ENCODE measurements at regions not wholly inside any gene's neighbourhood (a gene's known extent, or its start where the extent isn't known, plus 50 kb on each side); places are given as distances from the start of the nearest gene placed in this dataset.
"Not testable (repeated sequence)": the region's sequence is repeated elsewhere in the genome, so short reads cannot be mapped to it uniquely, and the experiment has no call there.

- Histone ChIP-seq H3K36me3 (ENCODE audit: control insufficient read depth, insufficient read depth, low read length, severe bottlenecking) (no peaks in the 10 kb centered on the region), H3K4me3 (ENCODE audit: low read length) (no peak overlapping the region), H3K4me1 (ENCODE audit: control insufficient read depth, insufficient read depth, low read length) (no peaks in the 10 kb centered on the region), H3K9me3 (ENCODE audit: control insufficient read depth, low read length) (no peaks in the 10 kb centered on the region), H3K9ac (ENCODE audit: low read length) (no peak overlapping the region), H3K27me3 (replicated peaks; ENCODE audit: control insufficient read depth, insufficient read depth, low read length) (no peaks in the 10 kb centered on the region)
- DNase-seq (ENCODE audit: low read depth), result no peak
Observed at GRCh38 chr16:75948886-75949285, 222.6 kb upstream of the CPHXL start.

- Histone ChIP-seq H3K4me3 (ENCODE audit: low read length) (no peak overlapping the region), H3K27me3 (replicated peaks; ENCODE audit: control insufficient read depth, insufficient read depth, low read length) (no peaks in the 10 kb centered on the region), H3K36me3 (ENCODE audit: control insufficient read depth, insufficient read depth, low read length, severe bottlenecking) (no peaks in the 10 kb centered on the region), H3K9ac (ENCODE audit: low read length) (no peak overlapping the region), H3K9me3 (ENCODE audit: control insufficient read depth, low read length) (no peaks in the 10 kb centered on the region), H3K4me1 (ENCODE audit: control insufficient read depth, insufficient read depth, low read length) (no peaks in the 10 kb centered on the region)
- DNase-seq (ENCODE audit: low read depth), result no peak
Observed at GRCh38 chr16:75952124-75952523, 225.8 kb upstream of the CPHXL start.

GRCh38 chr16:75957870-75958269 lies 231.6 kb upstream of the CPHXL start:
- Histone ChIP-seq H3K4me1 (ENCODE audit: control insufficient read depth, insufficient read depth, low read length) (no peaks in the 10 kb centered on the region), H3K27me3 (replicated peaks; ENCODE audit: control insufficient read depth, insufficient read depth, low read length) (no peaks in the 10 kb centered on the region), H3K9me3 (ENCODE audit: control insufficient read depth, low read length) (no peaks in the 10 kb centered on the region), H3K4me3 (ENCODE audit: low read length) (no peak overlapping the region), H3K9ac (ENCODE audit: low read length) (no peak overlapping the region), H3K36me3 (ENCODE audit: control insufficient read depth, insufficient read depth, low read length, severe bottlenecking) (no peaks in the 10 kb centered on the region)
- no peak for DNase-seq (ENCODE audit: low read depth)

- DNase-seq (ENCODE audit: low read depth), result no peak
- Histone ChIP-seq H3K9me3 (ENCODE audit: control insufficient read depth, low read length) (no peaks in the 10 kb centered on the region), H3K4me3 (ENCODE audit: low read length) (no peak overlapping the region), H3K9ac (ENCODE audit: low read length) (no peak overlapping the region), H3K4me1 (ENCODE audit: control insufficient read depth, insufficient read depth, low read length) (peaks cover 10% of the 10 kb centered on the region), H3K27me3 (replicated peaks; ENCODE audit: control insufficient read depth, insufficient read depth, low read length) (no peaks in the 10 kb centered on the region), H3K36me3 (ENCODE audit: control insufficient read depth, insufficient read depth, low read length, severe bottlenecking) (no peaks in the 10 kb centered on the region)
Observed at GRCh38 chr16:75965504-75966374, 239.4 kb upstream of the CPHXL start.

GRCh38 chr16:75969120-75969519 lies 242.8 kb upstream of the CPHXL start:
- H3K4me3 ChIP-seq (ENCODE audit: low read length); H3K9me3 ChIP-seq (ENCODE audit: control insufficient read depth, low read length); H3K36me3 ChIP-seq (ENCODE audit: control insufficient read depth, insufficient read depth, low read length, severe bottlenecking); H3K9ac ChIP-seq (ENCODE audit: low read length); H3K27me3 ChIP-seq (replicated peaks; ENCODE audit: control insufficient read depth, insufficient read depth, low read length); DNase-seq (ENCODE audit: low read depth): not testable (repeated sequence)
- peaks cover 10% of the 10 kb centered on the region for H3K4me1 ChIP-seq (ENCODE audit: control insufficient read depth, insufficient read depth, low read length)

GRCh38 chr16:75971334-75971733 lies 245.0 kb upstream of the CPHXL start:
- Histone ChIP-seq H3K9me3 (ENCODE audit: control insufficient read depth, low read length) (no peaks in the 10 kb centered on the region), H3K9ac (ENCODE audit: low read length) (no peak overlapping the region), H3K4me3 (ENCODE audit: low read length) (no peak overlapping the region), H3K4me1 (ENCODE audit: control insufficient read depth, insufficient read depth, low read length) (peaks cover 1% of the 10 kb centered on the region), H3K27me3 (replicated peaks; ENCODE audit: control insufficient read depth, insufficient read depth, low read length) (no peaks in the 10 kb centered on the region), H3K36me3 (ENCODE audit: control insufficient read depth, insufficient read depth, low read length, severe bottlenecking) (no peaks in the 10 kb centered on the region)
- no peak for DNase-seq (ENCODE audit: low read depth)

DNA sequence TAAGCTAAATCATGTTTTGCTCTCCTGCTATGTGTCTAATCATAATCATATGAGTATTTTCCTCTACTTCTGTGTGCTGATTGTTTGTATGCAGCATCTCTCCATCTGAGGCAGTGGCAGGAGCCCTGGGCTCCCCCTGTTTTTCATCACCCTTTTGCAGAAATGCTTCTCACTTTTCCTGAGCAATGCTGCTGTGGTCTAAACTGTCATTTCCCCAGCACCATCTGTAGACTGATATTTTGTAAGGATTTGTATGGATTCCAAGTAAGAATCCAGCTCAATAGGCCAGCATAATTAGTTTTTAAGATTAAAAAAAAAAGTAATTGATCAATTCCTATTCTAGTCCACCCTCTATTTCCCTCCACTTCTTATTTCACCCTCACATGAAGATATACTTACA lies 257.0 kb upstream of the CPHXL start:
- no peak for DNase-seq (ENCODE audit: low read depth)
- Histone ChIP-seq H3K9me3 (ENCODE audit: control insufficient read depth, low read length) (peaks cover 34% of the 10 kb centered on the region), H3K4me1 (ENCODE audit: control insufficient read depth, insufficient read depth, low read length) (no peaks in the 10 kb centered on the region), H3K9ac (ENCODE audit: low read length) (no peak overlapping the region), H3K4me3 (ENCODE audit: low read length) (no peak overlapping the region), H3K36me3 (ENCODE audit: control insufficient read depth, insufficient read depth, low read length, severe bottlenecking) (no peaks in the 10 kb centered on the region), H3K27me3 (replicated peaks; ENCODE audit: control insufficient read depth, insufficient read depth, low read length) (no peaks in the 10 kb centered on the region)

DNA sequence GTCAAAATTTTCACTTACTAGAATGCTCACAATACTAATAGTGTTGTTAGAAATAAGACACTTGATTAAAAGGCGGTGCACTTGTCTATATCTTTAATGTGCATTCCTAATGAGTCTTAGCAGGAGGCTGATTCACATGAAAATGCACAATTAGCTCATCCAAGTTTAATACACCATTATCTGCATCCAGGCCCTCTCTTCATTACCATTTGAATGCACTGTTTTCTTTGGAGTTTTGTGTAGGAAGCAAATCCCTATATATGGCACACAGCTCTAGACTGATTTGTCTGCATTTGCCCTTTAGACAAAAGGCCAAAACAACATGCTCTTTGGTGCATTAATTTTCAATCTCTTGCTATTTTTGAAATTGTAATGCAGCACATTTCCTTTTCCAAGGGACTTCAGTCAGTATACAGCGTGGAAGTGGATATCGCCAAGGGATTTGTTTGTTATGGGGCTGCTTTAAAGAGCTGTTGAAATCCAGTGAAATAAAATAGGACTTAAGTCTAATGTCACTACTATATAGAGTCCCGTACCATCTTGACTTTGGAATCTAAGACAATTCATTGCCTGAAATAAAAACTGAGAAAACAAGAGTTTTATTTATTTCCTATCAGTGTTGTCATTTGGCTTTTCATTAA lies 257.6 kb upstream of the CPHXL start:
- peaks cover 34% of the 10 kb centered on the region for H3K9me3 ChIP-seq (ENCODE audit: control insufficient read depth, low read length)
- H3K27me3 ChIP-seq (replicated peaks; ENCODE audit: control insufficient read depth, insufficient read depth, low read length), result no peaks in the 10 kb centered on the region
- no peaks in the 10 kb centered on the region for H3K36me3 ChIP-seq (ENCODE audit: control insufficient read depth, insufficient read depth, low read length, severe bottlenecking)
- no peak overlapping the region for H3K4me3 ChIP-seq (ENCODE audit: low read length)
- H3K4me1 ChIP-seq (ENCODE audit: control insufficient read depth, insufficient read depth, low read length), result no peaks in the 10 kb centered on the region
- H3K9ac ChIP-seq (ENCODE audit: low read length), result no peak overlapping the region
- no peak for DNase-seq (ENCODE audit: low read depth)

GRCh38 chr16:75987323-75987722 lies 261.0 kb upstream of the CPHXL start:
- Histone ChIP-seq H3K4me3 (ENCODE audit: low read length) (no peak overlapping the region), H3K36me3 (ENCODE audit: control insufficient read depth, insufficient read depth, low read length, severe bottlenecking) (no peaks in the 10 kb centered on the region), H3K4me1 (ENCODE audit: control insufficient read depth, insufficient read depth, low read length) (no peaks in the 10 kb centered on the region), H3K9ac (ENCODE audit: low read length) (no peak overlapping the region), H3K27me3 (replicated peaks; ENCODE audit: control insufficient read depth, insufficient read depth, low read length) (no peaks in the 10 kb centered on the region), H3K9me3 (ENCODE audit: control insufficient read depth, low read length) (peaks cover 36% of the 10 kb centered on the region)
- DNase-seq (ENCODE audit: low read depth), result no peak

GRCh38 chr16:75996491-75996890 lies 270.2 kb upstream of the CPHXL start:
- no peak overlapping the region for H3K4me3 ChIP-seq (ENCODE audit: low read length)
- H3K9me3 ChIP-seq (ENCODE audit: control insufficient read depth, low read length), result peaks cover 3% of the 10 kb centered on the region
- H3K36me3 ChIP-seq (ENCODE audit: control insufficient read depth, insufficient read depth, low read length, severe bottlenecking), result no peaks in the 10 kb centered on the region
- H3K4me1 ChIP-seq (ENCODE audit: control insufficient read depth, insufficient read depth, low read length), result no peaks in the 10 kb centered on the region
- H3K9ac ChIP-seq (ENCODE audit: low read length), result no peak overlapping the region
- no peaks in the 10 kb centered on the region for H3K27me3 ChIP-seq (replicated peaks; ENCODE audit: control insufficient read depth, insufficient read depth, low read length)
- DNase-seq (ENCODE audit: low read depth), result no peak

GRCh38 chr16:75997606-75998005 lies 271.3 kb upstream of the CPHXL start:
- H3K9ac ChIP-seq (ENCODE audit: low read length), result no peak overlapping the region
- no peak overlapping the region for H3K4me3 ChIP-seq (ENCODE audit: low read length)
- no peak for DNase-seq (ENCODE audit: low read depth)
- no peaks in the 10 kb centered on the region for H3K27me3 ChIP-seq (replicated peaks; ENCODE audit: control insufficient read depth, insufficient read depth, low read length)
- no peaks in the 10 kb centered on the region for H3K4me1 ChIP-seq (ENCODE audit: control insufficient read depth, insufficient read depth, low read length)
- H3K9me3 ChIP-seq (ENCODE audit: control insufficient read depth, low read length), result peaks cover 3% of the 10 kb centered on the region
- H3K36me3 ChIP-seq (ENCODE audit: control insufficient read depth, insufficient read depth, low read length, severe bottlenecking), result no peaks in the 10 kb centered on the region
